ENCODE measurements at regions not wholly inside any gene's neighbourhood (a gene's known extent, or its start where the extent isn't known, plus 50 kb on each side); places are given as distances from the start of the nearest gene placed in this dataset.

GRCh38 chr11:71325418-71326327, 73.3 kb upstream of the SHANK2 start:
- H3K4me3 ChIP-seq = no peak overlapping the region
- no peaks in the 10 kb centered on the region for H4K20me1 ChIP-seq (replicated peaks; ENCODE audit: insufficient read depth)
- no peaks in the 10 kb centered on the region for H3K4me1 Mint-ChIP-seq
- H3K9me2 ChIP-seq (ENCODE audit: insufficient read depth) = peaks cover under 1% of the 10 kb centered on the region; the same call in 1 of the 2 replicates
- peaks cover 12% of the 10 kb centered on the region for H3K27me3 Mint-ChIP-seq (ENCODE audit: insufficient read depth, low read depth, poor library complexity)
- peaks cover 5% of the 10 kb centered on the region; the same call in 2 of the 3 replicates for H3K36me3 Mint-ChIP-seq (ENCODE audit: low read depth)
- DNase-seq (ENCODE audit: low spot score) (no peak), ATAC-seq (no peak)
- no peak overlapping the region for H2AFZ ChIP-seq
- H3K27ac Mint-ChIP-seq = no peak overlapping the region
- H3K4me2 ChIP-seq = no peak overlapping the region
- no peaks in the 10 kb centered on the region for H3K36me3 ChIP-seq (ENCODE audit: insufficient read depth)
- H3K27me3 ChIP-seq (ENCODE audit: insufficient read depth) = no peaks in the 10 kb centered on the region
- no peak overlapping the region for H3K4me3 Mint-ChIP-seq
- H3K4me1 ChIP-seq (ENCODE audit: insufficient read depth) = no peaks in the 10 kb centered on the region
- no peak for TF ChIP-seq ZNF462 (CRISPR knock-in tag; IDR thresholded peaks at IDR 0.05)
- TF ChIP-seq POLR2AphosphoS5 (IDR thresholded peaks at IDR 0.05; ENCODE audit: low read depth) = no peak
- TF ChIP-seq NANOG (IDR thresholded peaks at IDR 0.05; ENCODE audit: borderline replicate concordance) = no peak
- no peak for TF ChIP-seq CTCF (conservative IDR thresholded peaks at IDR 0.05; ENCODE audit: low read depth in 2 of 2)
- no peak for TF ChIP-seq EZH2 (IDR thresholded peaks at IDR 0.05; ENCODE audit: low read depth, unreplicated experiment)
- no peak for TF ChIP-seq ZNF114 (CRISPR knock-in tag; IDR thresholded peaks at IDR 0.05)
- no peak for TF ChIP-seq ETS1 (IDR thresholded peaks at IDR 0.05)
- no peaks in the 10 kb centered on the region for H3F3A ChIP-seq (replicated peaks; ENCODE audit: low read depth)
- H3K9me3 Mint-ChIP-seq = peaks cover 19% of the 10 kb centered on the region
- H3K27ac ChIP-seq (ENCODE audit: low read depth) = no peak overlapping the region
- no peaks in the 10 kb centered on the region for H3K79me2 ChIP-seq (replicated peaks; ENCODE audit: insufficient read depth)

Measured in GM23338 (cell line).